ENCODE measurements at regions not wholly inside any gene's neighbourhood (a gene's known extent, or its start where the extent isn't known, plus 50 kb on each side); places are given as distances from the start of the nearest gene placed in this dataset.
"Not testable (repeated sequence)": the region's sequence is repeated elsewhere in the genome, so short reads cannot be mapped to it uniquely, and the experiment has no call there.

GRCh38 chrY:19521976-19522375, 222.6 kb downstream of the KDM5D start:
- no peak for DNase-seq

- DNase-seq = no peak
Observed at GRCh38 chrY:19503092-19503449, 241.5 kb downstream of the KDM5D start.

- DNase-seq = no peak
Observed at GRCh38 chrY:19502169-19503091, 242.1 kb downstream of the KDM5D start.

- no peak for DNase-seq
Observed at GRCh38 chrY:19498556-19498955, 246.0 kb downstream of the KDM5D start.

GRCh38 chrY:19487494-19487893, 257.0 kb downstream of the KDM5D start:
- no peak for DNase-seq

GRCh38 chrY:19484997-19485396, 259.5 kb downstream of the KDM5D start:
- DNase-seq = no peak

GRCh38 chrY:19479141-19479540, 265.4 kb downstream of the KDM5D start:
- no peak for DNase-seq

GRCh38 chrY:19477959-19478358, 266.6 kb downstream of the KDM5D start:
- no peak for DNase-seq

GRCh38 chrY:19465809-19466208, 278.7 kb downstream of the KDM5D start:
- no peak for DNase-seq

GRCh38 chrY:19456855-19457448, 287.6 kb downstream of the KDM5D start:
- DNase-seq = no peak

- DNase-seq = peak; percentile 1
Observed at GRCh38 chrY:19433059-19433458, 311.5 kb downstream of the KDM5D start.

- no peak for DNase-seq
Observed at GRCh38 chrY:19427736-19428518, 316.6 kb downstream of the KDM5D start.

- not testable (repeated sequence) for DNase-seq
Observed at GRCh38 chrY:19427191-19427590, 317.3 kb downstream of the KDM5D start.

- DNase-seq = no peak
Observed at GRCh38 chrY:19410980-19411766, 333.4 kb downstream of the KDM5D start.

- no peak for DNase-seq
Observed at GRCh38 chrY:19406246-19406645, 338.3 kb downstream of the KDM5D start.

- no peak for DNase-seq
Observed at GRCh38 chrY:19405598-19405997, 338.9 kb downstream of the KDM5D start.

- DNase-seq = no peak
Observed at GRCh38 chrY:19392876-19393275, 351.6 kb downstream of the KDM5D start.

- no peak for DNase-seq
Observed at GRCh38 chrY:19391922-19392321, 352.6 kb downstream of the KDM5D start.

- DNase-seq = no peak
Observed at GRCh38 chrY:19365321-19365720, 379.2 kb downstream of the KDM5D start.

GRCh38 chrY:19357249-19357648, 387.3 kb downstream of the KDM5D start:
- no peak for DNase-seq

- no peak for DNase-seq
Observed at GRCh38 chrY:19356735-19357134, 387.8 kb downstream of the KDM5D start.

GRCh38 chrY:19354857-19355173, 389.7 kb downstream of the KDM5D start:
- DNase-seq = no peak
